CD14-positive monocyte (primary cell): ENCODE measurements at regions not wholly inside any gene's neighbourhood (a gene's known extent, or its start where the extent isn't known, plus 50 kb on each side); places are given as distances from the start of the nearest gene placed in this dataset.

Experiments
- DNase-seq, 3 donors: peaks; one replicate each; pipeline ENCODE4 v3.0.0-alpha.2; 2011 to 2022
- H2AFZ ChIP-seq: 2 replicates; pipeline ENCODE4 v1.6.0; 2012; ENCODE audit warnings: mild to moderate bottlenecking, low read depth, low read length, inconsistent platforms; ENCODE audit not compliant: insufficient read depth, poor library complexity, severe bottlenecking
- H3K27ac ChIP-seq, 2 donors: 1 replicate in 1 of 2; 2 replicates in 1 of 2; pipeline ENCODE4 v1.5.1; 2012 to 2013; ENCODE audit warnings: low read length in 2 of 2, control low read depth in 1 of 2, inconsistent platforms in 1 of 2, low read depth in 1 of 2, mild to moderate bottlenecking in 1 of 2
- H3K27me3 ChIP-seq, 2 donors: one replicate each; pipeline versions ENCODE4 v1.6.0 to v1.6.1; 2011 to 2013; ENCODE audit warnings: low read length in 2 of 2; ENCODE audit not compliant: control insufficient read depth in 2 of 2, insufficient read depth in 2 of 2
- H3K36me3 ChIP-seq, 2 donors: replicated peaks in 1 of 2; 1 replicate in 1 of 2; 2 replicates in 1 of 2; pipeline versions ENCODE4 v1.5.1 to v1.6.1; 2012 to 2013; ENCODE audit warnings: low read length in 2 of 2, control low read depth in 1 of 2, inconsistent platforms in 1 of 2, mild to moderate bottlenecking in 1 of 2; ENCODE audit not compliant: insufficient read depth in 2 of 2, control insufficient read depth in 1 of 2
- H3K4me1 ChIP-seq, 2 donors: 1 replicate in 1 of 2; 2 replicates in 1 of 2; pipeline versions ENCODE4 v1.5.1 to v1.6.1; 2012 to 2013; ENCODE audit warnings: low read length in 2 of 2, control low read depth in 1 of 2, inconsistent platforms in 1 of 2, mild to moderate bottlenecking in 1 of 2, moderate library complexity in 1 of 2; ENCODE audit not compliant: insufficient read depth in 2 of 2, control insufficient read depth in 1 of 2
- H3K4me2 ChIP-seq: replicated peaks from 2 replicates; pipeline ENCODE3; 2012; ENCODE audit warnings: low read length, moderate library complexity, mild to moderate bottlenecking; ENCODE audit not compliant: poor library complexity, severe bottlenecking; ENCODE audit errors: extremely low read depth
- H3K4me3 ChIP-seq, 3 experiments: fragments of 200-600 bp in 1 of 3; sonication (generic) in 1 of 3; replicated peaks in 1 of 3; 1 replicate in 2 of 3; 2 replicates in 1 of 3; pipeline ENCODE4 v1.5.1; 2011 to 2013; ENCODE audit warnings: low read length in 3 of 3, mild to moderate bottlenecking in 3 of 3, control low read depth in 2 of 3, low read depth in 2 of 3, inconsistent platforms in 1 of 3, moderate library complexity in 1 of 3
- H3K79me2 ChIP-seq: 2 replicates; pipeline ENCODE4 v1.6.0; 2012; ENCODE audit warnings: mild to moderate bottlenecking, control low read depth, inconsistent platforms, low read length, moderate library complexity; ENCODE audit not compliant: insufficient read depth
- H3K9ac ChIP-seq: 2 replicates; pipeline ENCODE4 v1.6.0; 2017; ENCODE audit warnings: low read length, mild to moderate bottlenecking; ENCODE audit not compliant: insufficient read depth, poor library complexity, severe bottlenecking
- H3K9me3 ChIP-seq, 2 donors: replicated peaks in 1 of 2; 1 replicate in 1 of 2; 2 replicates in 1 of 2; pipeline versions ENCODE4 v1.5.1 to v1.6.1; 2012 to 2013; ENCODE audit warnings: low read length in 2 of 2, control low read depth in 1 of 2; ENCODE audit not compliant: control insufficient read depth in 1 of 2, insufficient read depth in 1 of 2
- H4K20me1 ChIP-seq: 2 replicates; pipeline ENCODE4 v1.6.0; 2012; ENCODE audit warnings: mild to moderate bottlenecking, low read length, control low read depth, moderate library complexity; ENCODE audit not compliant: insufficient read depth
- H3K27ac Mint-ChIP-seq, 7 donors: one replicate each; pipeline ENCODE4 v1.8.0; 2020; ENCODE audit warnings: mild to moderate bottlenecking in 7 of 7, mixed read lengths in 7 of 7, moderate library complexity in 6 of 7, inconsistent platforms in 2 of 7
- H3K27me3 Mint-ChIP-seq, 3 donors: one replicate each; pipeline ENCODE4 v1.8.0; 2021 to 2022; ENCODE audit warnings: low read depth in 3 of 3, mild to moderate bottlenecking in 3 of 3, mixed read lengths in 3 of 3, moderate library complexity in 3 of 3, inconsistent platforms in 1 of 3
- H3K36me3 Mint-ChIP-seq, 2 donors: one replicate each; pipeline ENCODE4 v1.8.0; 2020; ENCODE audit warnings: mixed read lengths in 2 of 2, inconsistent platforms in 1 of 2, mild to moderate bottlenecking in 1 of 2
- H3K4me1 Mint-ChIP-seq: one replicate; pipeline ENCODE4 v1.8.0; 2020; ENCODE audit warnings: mild to moderate bottlenecking, mixed read lengths
- H3K4me3 Mint-ChIP-seq, 2 donors: one replicate each; pipeline ENCODE4 v1.8.0; 2020; ENCODE audit warnings: mild to moderate bottlenecking in 2 of 2, mixed read lengths in 2 of 2, moderate library complexity in 1 of 2
- H3K9me3 Mint-ChIP-seq, 7 donors: one replicate each; pipeline ENCODE4 v1.8.0; 2020 to 2022; ENCODE audit warnings: mixed read lengths in 7 of 7, mild to moderate bottlenecking in 6 of 7, moderate library complexity in 6 of 7, inconsistent platforms in 2 of 7
- CTCF ChIP-seq: fragments of 200-600 bp; IDR thresholded peaks from one replicate; pipeline ENCODE4 v1.8.0; 2022; ENCODE audit warnings: antibody characterized with exemption, mild to moderate bottlenecking
- WGBS: methylation state at CpG from one replicate; pipeline ENCODE4 v1.1.5; 2013; ENCODE audit warnings: missing lambda C conversion rate; ENCODE audit not compliant: insufficient coverage; 5-methylcytosine and 5-hydroxymethylcytosine counted together
- intact Hi-C, 2 donors: fragments of 100-400 bp; cut with micrococcal nuclease; formaldehyde crosslinking; loops; one replicate each; pipeline versions ENCODE4 v1.15.0 to v1.15.1; 2023

- Histone ChIP-seq H4K20me1 (no peaks in the 10 kb centered on the region), H3K9ac (no peak overlapping the region), H3K4me1 (no peaks in the 10 kb centered on the region), H3K9me3 (no peaks in the 10 kb centered on the region), H3K79me2 (no peaks in the 10 kb centered on the region), H3K27ac (no peak overlapping the region), H3K4me3 (no peak overlapping the region), H2AFZ (no peak overlapping the region), H3K27me3 (no peaks in the 10 kb centered on the region), H3K36me3 (no peaks in the 10 kb centered on the region), H3K4me2 (no peak overlapping the region)
- H3K36me3 Mint-ChIP-seq = no peaks in the 10 kb centered on the region
- peaks cover 0 to 10% (median 4%) of the 10 kb centered on the region in 7 donors for H3K9me3 Mint-ChIP-seq
- no peak for DNase-seq
- no peaks in the 10 kb centered on the region for H3K27me3 Mint-ChIP-seq
- H3K4me1 Mint-ChIP-seq = no peaks in the 10 kb centered on the region
- intact Hi-C loops = no loop called here
- H3K27ac Mint-ChIP-seq = no peak overlapping the region
- no peak overlapping the region for H3K4me3 Mint-ChIP-seq
- no peak for TF ChIP-seq CTCF
Observed at GRCh38 chr14:86532219-86532618, 1002.3 kb downstream of the FLRT2 start.

DNA sequence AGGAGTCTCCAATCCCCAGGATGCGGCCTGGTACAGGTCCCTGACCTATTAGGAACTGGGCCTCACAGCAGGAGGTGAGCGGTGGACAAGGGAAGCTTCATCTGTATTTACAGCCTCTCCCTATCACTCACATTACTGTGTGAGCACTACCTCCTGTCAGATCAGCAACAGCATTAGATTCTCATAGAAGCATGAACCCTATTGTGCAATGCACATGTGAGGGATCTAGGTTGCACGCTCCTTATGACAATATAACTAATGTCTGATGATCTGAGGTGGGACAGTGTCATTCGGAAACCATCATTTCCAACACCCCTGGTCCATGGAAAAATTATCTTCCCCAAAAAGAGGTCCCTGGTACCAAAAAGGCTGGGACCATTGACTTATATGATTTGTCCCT is 1000.5 kb downstream of the FLRT2 start:
- H3K36me3 Mint-ChIP-seq = no peaks in the 10 kb centered on the region
- peaks cover 0 to 10% (median 1%) of the 10 kb centered on the region in 7 donors for H3K9me3 Mint-ChIP-seq

More for the DNA sequence above, 1000.5 kb downstream of the FLRT2 start:
- no peak for DNase-seq
- TF ChIP-seq CTCF = no peak
- no CpG with 5 or more reads among the region's 4 CpGs for WGBS
- Histone ChIP-seq H3K27ac (no peak overlapping the region), H3K27me3 (no peaks in the 10 kb centered on the region), H3K4me3 (no peak overlapping the region), H3K79me2 (no peaks in the 10 kb centered on the region), H3K4me1 (no peaks in the 10 kb centered on the region), H2AFZ (no peak overlapping the region), H4K20me1 (no peaks in the 10 kb centered on the region), H3K4me2 (no peak overlapping the region), H3K36me3 (no peaks in the 10 kb centered on the region), H3K9me3 (no peaks in the 10 kb centered on the region), H3K9ac (no peak overlapping the region)
- Mint-ChIP-seq H3K4me3 (no peak overlapping the region), H3K4me1 (no peaks in the 10 kb centered on the region), H3K27ac (no peak overlapping the region), H3K27me3 (no peaks in the 10 kb centered on the region)
- intact Hi-C loops = no loop called here
